Panc1 (cell line): ENCODE measurements at regions not wholly inside any gene's neighbourhood (a gene's known extent, or its start where the extent isn't known, plus 50 kb on each side); places are given as distances from the start of the nearest gene placed in this dataset.
"Not testable (repeated sequence)": the region's sequence is repeated elsewhere in the genome, so short reads cannot be mapped to it uniquely, and the experiment has no call there.

Experiments used
- ATAC-seq: fragments of 200-7000 bp; cut with Tn5 transposase; 2 replicates; pipeline ENCODE4 v1.9.1; 2020; ENCODE audit warnings: mild to moderate bottlenecking, moderate library complexity
- BruUV-seq: library from RNA; stranded (reverse); fragments of 400-500 nt; replicated peaks from 2 replicates; lab custom pipeline; 2021; lab: Mats Ljungman, UMichigan
- CTCF ChIA-PET: fragments of 300-600 bp; sonication (Branson Sonifier 250); formaldehyde crosslinking; loops from one replicate; lab custom pipeline; 2022; ENCODE audit warnings: antibody characterized with exemption; lab: Charles Lee
- POLR2A ChIA-PET: fragments of 300-600 bp; sonication (Branson Sonifier 250); formaldehyde crosslinking; loops from one replicate; lab custom pipeline; 2022; ENCODE audit warnings: antibody characterized with exemption; lab: Charles Lee
- DNase-seq: peaks from one replicate; pipeline ENCODE4 v3.0.0-alpha.2; 2010; ENCODE audit warnings: low read depth, low spot score
- H3K27ac ChIP-seq: 2 replicates; pipeline ENCODE4 v1.5.1; 2011; ENCODE audit warnings: mild to moderate bottlenecking, low read length, inconsistent platforms
- H3K27me3 ChIP-seq: fragments of 200-500 bp; sonication (Bioruptor generic); 2 replicates; pipeline ENCODE4 v1.6.0; 2014; ENCODE audit warnings: low read length, inconsistent platforms; ENCODE audit not compliant: control insufficient read depth, insufficient read depth
- H3K36me3 ChIP-seq: fragments of 200-500 bp; sonication (Bioruptor generic); 2 replicates; pipeline ENCODE4 v1.5.1; 2014; ENCODE audit warnings: inconsistent platforms, mild to moderate bottlenecking, low read length, moderate library complexity; ENCODE audit not compliant: control insufficient read depth, insufficient read depth
- H3K4me1 ChIP-seq: 2 replicates; pipeline ENCODE4 v1.5.1; 2011; ENCODE audit warnings: inconsistent platforms, mild to moderate bottlenecking, low read length, moderate library complexity; ENCODE audit not compliant: control insufficient read depth, insufficient read depth
- H3K4me3 ChIP-seq, 2 experiments: 2 replicates each; pipeline ENCODE4 v1.5.1; 2011 to 2012; ENCODE audit warnings: low read depth in 2 of 2, low read length in 2 of 2, mild to moderate bottlenecking in 2 of 2, inconsistent platforms in 1 of 2, moderate library complexity in 1 of 2
- H3K9me3 ChIP-seq: fragments of 200-500 bp; sonication (Bioruptor generic); 2 replicates; pipeline ENCODE4 v1.5.1; 2014; ENCODE audit warnings: low read depth, mild to moderate bottlenecking, inconsistent platforms, low read length, moderate library complexity; ENCODE audit not compliant: control insufficient read depth, insufficient read depth
- POLR2AphosphoS5 ChIP-seq: IDR thresholded peaks from 2 replicates; pipeline ENCODE4 v1.6.1; 2012; ENCODE audit warnings: mild to moderate bottlenecking, low read depth, low read length, moderate library complexity
- SIN3A ChIP-seq: IDR thresholded peaks from 2 replicates; pipeline ENCODE4 v1.6.1; 2012; ENCODE audit warnings: low read depth, mild to moderate bottlenecking, low read length, moderate library complexity, borderline replicate concordance; ENCODE audit not compliant: insufficient read depth
- TCF7L2 ChIP-seq: IDR thresholded peaks from 2 replicates; pipeline ENCODE4 v1.6.1; 2011; ENCODE audit warnings: mild to moderate bottlenecking, low read depth, low read length, inconsistent platforms
- in situ Hi-C: cut with HindIII; loops from 2 replicates; pipeline ENCODE4 v1.10.0; 2016; ENCODE audit warnings: low sequenced_read_pairs, low pct_unique_long_range_greater_than_20kb
- intact Hi-C: fragments of 100-400 bp; cut with micrococcal nuclease; formaldehyde crosslinking; loops from one replicate; pipeline ENCODE4 v1.10.0; 2022; ENCODE audit not compliant: unreplicated experiment
- TF ChIP-seq, protein P1 (sequence below), 2 experiments: IDR thresholded peaks; 2 replicates each; pipeline ENCODE4 v1.6.1; 2011 to 2012; ENCODE audit warnings: low read depth in 2 of 2, control low read depth in 1 of 2, low read length in 1 of 2, mild to moderate bottlenecking in 1 of 2, moderate library complexity in 1 of 2; ENCODE audit not compliant: insufficient read depth in 1 of 2
- TF ChIP-seq, protein P2 (sequence below): fragments of 450-650 bp; IDR thresholded peaks from 2 replicates; pipeline ENCODE4 v1.5.1; 2017; ENCODE audit warnings: mild to moderate bottlenecking

DNA sequence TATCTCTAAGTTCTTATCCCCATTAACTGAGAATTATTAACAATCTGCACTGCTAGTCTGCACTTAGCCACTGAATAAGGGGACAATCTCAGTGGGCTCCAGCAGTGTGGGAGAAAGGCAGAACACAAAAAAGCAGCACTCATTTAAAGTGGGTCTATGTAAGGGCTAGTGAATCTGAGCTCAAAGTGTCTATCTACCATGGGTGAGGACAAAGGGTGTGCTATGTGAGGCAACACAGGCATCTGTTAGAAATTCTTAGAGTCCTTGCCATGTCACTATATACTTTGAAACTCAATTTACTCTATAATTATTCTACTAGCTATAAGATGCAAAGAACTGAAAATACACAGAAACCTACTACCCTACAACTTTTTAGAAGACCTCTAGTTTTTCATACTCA is 135.8 kb upstream of the TMEM168 start:
- intact Hi-C loops (no loop called here), in situ Hi-C loops (no loop called here)
- CTCF ChIA-PET = no interaction called here
- H3K27ac ChIP-seq = no peak overlapping the region
- no peak overlapping the region for H3K4me3 ChIP-seq
- no TSS peak for BruUV-seq
- ATAC-seq (no peak), DNase-seq (no peak)
- H3K27me3 ChIP-seq = no peaks in the 10 kb centered on the region
- TF ChIP-seq TCF7L2 = no peak
- POLR2A ChIA-PET = no interaction called here
- H3K36me3 ChIP-seq = no peaks in the 10 kb centered on the region
- no peaks in the 10 kb centered on the region for H3K4me1 ChIP-seq
- no peaks in the 10 kb centered on the region for H3K9me3 ChIP-seq

DNA sequence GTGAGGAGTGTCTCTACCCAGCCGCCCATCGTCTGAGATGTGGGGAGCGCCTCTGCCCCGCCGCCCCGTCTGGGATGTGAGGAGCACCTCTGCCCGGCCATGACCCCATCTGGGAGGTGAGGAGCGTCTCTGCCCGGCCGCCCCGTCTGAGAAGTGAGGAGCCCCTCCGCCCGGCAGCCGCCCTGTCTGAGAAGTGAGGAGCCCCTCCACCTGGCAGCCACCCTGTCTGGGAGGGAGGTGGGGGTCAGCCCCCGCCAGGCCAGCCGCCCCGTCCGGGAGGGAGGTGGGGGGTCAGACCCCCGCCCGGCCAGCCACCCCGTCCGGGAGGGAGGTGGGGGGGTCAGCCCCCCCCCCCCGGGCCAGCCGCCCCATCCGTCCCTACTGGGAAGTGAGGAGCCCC is 132.4 kb upstream of the TMEM168 start:
- intact Hi-C loops, H3K4me1 ChIP-seq, H3K36me3 ChIP-seq, ATAC-seq, DNase-seq, H3K27ac ChIP-seq, H3K27me3 ChIP-seq, in situ Hi-C loops, CTCF ChIA-PET, H3K4me3 ChIP-seq, H3K9me3 ChIP-seq, BruUV-seq, POLR2A ChIA-PET: not testable (repeated sequence)

DNA sequence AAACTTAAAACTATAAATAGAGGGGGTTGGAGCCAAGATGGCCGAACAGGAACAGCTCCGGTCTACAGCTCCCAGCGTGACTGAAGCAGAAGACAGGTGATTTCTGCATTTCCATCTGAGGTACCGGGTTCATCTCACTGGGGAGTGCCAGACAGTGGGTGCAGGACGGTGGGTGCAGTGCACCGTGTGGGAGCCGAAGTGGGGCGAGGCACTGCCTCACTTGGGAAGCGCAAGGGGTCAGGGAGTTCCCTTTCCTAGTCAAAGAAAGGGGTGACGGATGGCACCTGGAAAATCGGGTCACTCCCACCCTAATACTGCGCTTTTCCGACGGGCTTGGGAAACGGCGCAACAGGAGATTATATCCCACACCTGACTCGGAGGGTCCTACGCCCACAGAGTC is 126.2 kb upstream of the TMEM168 start:
- H3K36me3 ChIP-seq, H3K9me3 ChIP-seq, ATAC-seq, intact Hi-C loops, in situ Hi-C loops, H3K27me3 ChIP-seq, H3K4me1 ChIP-seq, BruUV-seq, POLR2A ChIA-PET, CTCF ChIA-PET, DNase-seq, H3K4me3 ChIP-seq, H3K27ac ChIP-seq: not testable (repeated sequence)

DNA sequence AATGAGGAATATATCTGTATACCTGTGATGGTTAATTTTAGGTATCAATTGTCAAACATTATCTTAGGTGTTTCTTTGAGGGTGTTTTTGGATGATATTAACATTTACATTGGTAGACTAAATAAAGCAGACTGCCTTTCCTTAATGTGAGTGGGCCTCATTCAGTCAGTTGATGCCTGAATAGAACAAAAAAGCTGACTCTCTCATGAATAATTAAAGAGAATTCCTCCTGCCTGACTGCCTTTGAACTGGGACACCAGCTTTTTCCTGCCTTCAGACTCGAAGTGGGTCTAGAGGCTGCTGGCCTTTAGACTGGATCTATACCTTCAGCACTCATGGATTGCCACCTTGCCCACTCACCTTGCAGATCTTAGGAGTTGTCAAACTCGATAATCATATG is 117.9 kb upstream of the TMEM168 start:
- ChIA-PET CTCF (no interaction called here), POLR2A (no interaction called here)
- in situ Hi-C loops = no loop called here
- Histone ChIP-seq H3K4me3 (no peak overlapping the region), H3K27ac (no peak overlapping the region), H3K36me3 (no peaks in the 10 kb centered on the region), H3K9me3 (peaks cover 5% of the 10 kb centered on the region; the same call in 1 of the 2 replicates), H3K27me3 (no peaks in the 10 kb centered on the region), H3K4me1 (no peaks in the 10 kb centered on the region)
- TF ChIP-seq, protein P1, sequence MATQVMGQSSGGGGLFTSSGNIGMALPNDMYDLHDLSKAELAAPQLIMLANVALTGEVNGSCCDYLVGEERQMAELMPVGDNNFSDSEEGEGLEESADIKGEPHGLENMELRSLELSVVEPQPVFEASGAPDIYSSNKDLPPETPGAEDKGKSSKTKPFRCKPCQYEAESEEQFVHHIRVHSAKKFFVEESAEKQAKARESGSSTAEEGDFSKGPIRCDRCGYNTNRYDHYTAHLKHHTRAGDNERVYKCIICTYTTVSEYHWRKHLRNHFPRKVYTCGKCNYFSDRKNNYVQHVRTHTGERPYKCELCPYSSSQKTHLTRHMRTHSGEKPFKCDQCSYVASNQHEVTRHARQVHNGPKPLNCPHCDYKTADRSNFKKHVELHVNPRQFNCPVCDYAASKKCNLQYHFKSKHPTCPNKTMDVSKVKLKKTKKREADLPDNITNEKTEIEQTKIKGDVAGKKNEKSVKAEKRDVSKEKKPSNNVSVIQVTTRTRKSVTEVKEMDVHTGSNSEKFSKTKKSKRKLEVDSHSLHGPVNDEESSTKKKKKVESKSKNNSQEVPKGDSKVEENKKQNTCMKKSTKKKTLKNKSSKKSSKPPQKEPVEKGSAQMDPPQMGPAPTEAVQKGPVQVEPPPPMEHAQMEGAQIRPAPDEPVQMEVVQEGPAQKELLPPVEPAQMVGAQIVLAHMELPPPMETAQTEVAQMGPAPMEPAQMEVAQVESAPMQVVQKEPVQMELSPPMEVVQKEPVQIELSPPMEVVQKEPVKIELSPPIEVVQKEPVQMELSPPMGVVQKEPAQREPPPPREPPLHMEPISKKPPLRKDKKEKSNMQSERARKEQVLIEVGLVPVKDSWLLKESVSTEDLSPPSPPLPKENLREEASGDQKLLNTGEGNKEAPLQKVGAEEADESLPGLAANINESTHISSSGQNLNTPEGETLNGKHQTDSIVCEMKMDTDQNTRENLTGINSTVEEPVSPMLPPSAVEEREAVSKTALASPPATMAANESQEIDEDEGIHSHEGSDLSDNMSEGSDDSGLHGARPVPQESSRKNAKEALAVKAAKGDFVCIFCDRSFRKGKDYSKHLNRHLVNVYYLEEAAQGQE (IDR thresholded peaks at IDR 0.05; ENCODE audit: insufficient read depth in 1 of 2, low read depth in 2 of 2, low read length in 1 of 2) = no peak
- TF ChIP-seq TCF7L2 (no peak), POLR2AphosphoS5 (no peak), SIN3A (no peak)
- TF ChIP-seq, protein P2, sequence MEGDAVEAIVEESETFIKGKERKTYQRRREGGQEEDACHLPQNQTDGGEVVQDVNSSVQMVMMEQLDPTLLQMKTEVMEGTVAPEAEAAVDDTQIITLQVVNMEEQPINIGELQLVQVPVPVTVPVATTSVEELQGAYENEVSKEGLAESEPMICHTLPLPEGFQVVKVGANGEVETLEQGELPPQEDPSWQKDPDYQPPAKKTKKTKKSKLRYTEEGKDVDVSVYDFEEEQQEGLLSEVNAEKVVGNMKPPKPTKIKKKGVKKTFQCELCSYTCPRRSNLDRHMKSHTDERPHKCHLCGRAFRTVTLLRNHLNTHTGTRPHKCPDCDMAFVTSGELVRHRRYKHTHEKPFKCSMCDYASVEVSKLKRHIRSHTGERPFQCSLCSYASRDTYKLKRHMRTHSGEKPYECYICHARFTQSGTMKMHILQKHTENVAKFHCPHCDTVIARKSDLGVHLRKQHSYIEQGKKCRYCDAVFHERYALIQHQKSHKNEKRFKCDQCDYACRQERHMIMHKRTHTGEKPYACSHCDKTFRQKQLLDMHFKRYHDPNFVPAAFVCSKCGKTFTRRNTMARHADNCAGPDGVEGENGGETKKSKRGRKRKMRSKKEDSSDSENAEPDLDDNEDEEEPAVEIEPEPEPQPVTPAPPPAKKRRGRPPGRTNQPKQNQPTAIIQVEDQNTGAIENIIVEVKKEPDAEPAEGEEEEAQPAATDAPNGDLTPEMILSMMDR = no peak
- BruUV-seq = no TSS peak
- intact Hi-C loops = no loop called here
- no peak for ATAC-seq
- no peak for DNase-seq
